ENCODE measurements at regions not wholly inside any gene's neighbourhood (a gene's known extent, or its start where the extent isn't known, plus 50 kb on each side); places are given as distances from the start of the nearest gene placed in this dataset.

- no peak for TF ChIP-seq BRCA1 (IDR thresholded peaks at IDR 0.05; ENCODE audit: low read depth, low read length)
- TF ChIP-seq, protein P1, sequence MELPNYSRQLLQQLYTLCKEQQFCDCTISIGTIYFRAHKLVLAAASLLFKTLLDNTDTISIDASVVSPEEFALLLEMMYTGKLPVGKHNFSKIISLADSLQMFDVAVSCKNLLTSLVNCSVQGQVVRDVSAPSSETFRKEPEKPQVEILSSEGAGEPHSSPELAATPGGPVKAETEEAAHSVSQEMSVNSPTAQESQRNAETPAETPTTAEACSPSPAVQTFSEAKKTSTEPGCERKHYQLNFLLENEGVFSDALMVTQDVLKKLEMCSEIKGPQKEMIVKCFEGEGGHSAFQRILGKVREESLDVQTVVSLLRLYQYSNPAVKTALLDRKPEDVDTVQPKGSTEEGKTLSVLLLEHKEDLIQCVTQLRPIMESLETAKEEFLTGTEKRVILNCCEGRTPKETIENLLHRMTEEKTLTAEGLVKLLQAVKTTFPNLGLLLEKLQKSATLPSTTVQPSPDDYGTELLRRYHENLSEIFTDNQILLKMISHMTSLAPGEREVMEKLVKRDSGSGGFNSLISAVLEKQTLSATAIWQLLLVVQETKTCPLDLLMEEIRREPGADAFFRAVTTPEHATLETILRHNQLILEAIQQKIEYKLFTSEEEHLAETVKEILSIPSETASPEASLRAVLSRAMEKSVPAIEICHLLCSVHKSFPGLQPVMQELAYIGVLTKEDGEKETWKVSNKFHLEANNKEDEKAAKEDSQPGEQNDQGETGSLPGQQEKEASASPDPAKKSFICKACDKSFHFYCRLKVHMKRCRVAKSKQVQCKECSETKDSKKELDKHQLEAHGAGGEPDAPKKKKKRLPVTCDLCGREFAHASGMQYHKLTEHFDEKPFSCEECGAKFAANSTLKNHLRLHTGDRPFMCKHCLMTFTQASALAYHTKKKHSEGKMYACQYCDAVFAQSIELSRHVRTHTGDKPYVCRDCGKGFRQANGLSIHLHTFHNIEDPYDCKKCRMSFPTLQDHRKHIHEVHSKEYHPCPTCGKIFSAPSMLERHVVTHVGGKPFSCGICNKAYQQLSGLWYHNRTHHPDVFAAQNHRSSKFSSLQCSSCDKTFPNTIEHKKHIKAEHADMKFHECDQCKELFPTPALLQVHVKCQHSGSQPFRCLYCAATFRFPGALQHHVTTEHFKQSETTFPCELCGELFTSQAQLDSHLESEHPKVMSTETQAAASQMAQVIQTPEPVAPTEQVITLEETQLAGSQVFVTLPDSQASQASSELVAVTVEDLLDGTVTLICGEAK (IDR thresholded peaks at IDR 0.05; ENCODE audit: borderline replicate concordance) = no peak
- TF ChIP-seq RAD21 (IDR thresholded peaks at IDR 0.05; ENCODE audit: insufficient read depth, low read depth, low read length) = no peak
- TF ChIP-seq SUZ12 (IDR thresholded peaks at IDR 0.05; ENCODE audit: unreplicated experiment) = no peak
- no peak for TF ChIP-seq POLR2A (IDR thresholded peaks at IDR 0.05; ENCODE audit: low read depth, low read length)
Measured at GRCh38 chr5:20515606-20516005, 527.6 kb upstream of the CDH18 start.

Data from GM12878 (cell line).